ENCODE measurements at regions not wholly inside any gene's neighbourhood (a gene's known extent, or its start where the extent isn't known, plus 50 kb on each side); places are given as distances from the start of the nearest gene placed in this dataset.
"Not testable (repeated sequence)": the region's sequence is repeated elsewhere in the genome, so short reads cannot be mapped to it uniquely, and the experiment has no call there.

- TF ChIP-seq, protein P1, sequence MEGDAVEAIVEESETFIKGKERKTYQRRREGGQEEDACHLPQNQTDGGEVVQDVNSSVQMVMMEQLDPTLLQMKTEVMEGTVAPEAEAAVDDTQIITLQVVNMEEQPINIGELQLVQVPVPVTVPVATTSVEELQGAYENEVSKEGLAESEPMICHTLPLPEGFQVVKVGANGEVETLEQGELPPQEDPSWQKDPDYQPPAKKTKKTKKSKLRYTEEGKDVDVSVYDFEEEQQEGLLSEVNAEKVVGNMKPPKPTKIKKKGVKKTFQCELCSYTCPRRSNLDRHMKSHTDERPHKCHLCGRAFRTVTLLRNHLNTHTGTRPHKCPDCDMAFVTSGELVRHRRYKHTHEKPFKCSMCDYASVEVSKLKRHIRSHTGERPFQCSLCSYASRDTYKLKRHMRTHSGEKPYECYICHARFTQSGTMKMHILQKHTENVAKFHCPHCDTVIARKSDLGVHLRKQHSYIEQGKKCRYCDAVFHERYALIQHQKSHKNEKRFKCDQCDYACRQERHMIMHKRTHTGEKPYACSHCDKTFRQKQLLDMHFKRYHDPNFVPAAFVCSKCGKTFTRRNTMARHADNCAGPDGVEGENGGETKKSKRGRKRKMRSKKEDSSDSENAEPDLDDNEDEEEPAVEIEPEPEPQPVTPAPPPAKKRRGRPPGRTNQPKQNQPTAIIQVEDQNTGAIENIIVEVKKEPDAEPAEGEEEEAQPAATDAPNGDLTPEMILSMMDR (IDR thresholded peaks at IDR 0.05), result no peak
- ATAC-seq (ENCODE audit: low FRiP score) (no peak), DNase-seq (ENCODE audit: low spot score) (no peak)
Measured at GRCh38 chr15:59764775-59765174, 75.7 kb upstream of the BNIP2 start.

GRCh38 chr15:59762558-59762957 lies 73.4 kb upstream of the BNIP2 start:
- TF ChIP-seq, protein P1 (IDR thresholded peaks at IDR 0.05), result no peak
- DNase-seq (ENCODE audit: low spot score) (no peak), ATAC-seq (ENCODE audit: low FRiP score) (no peak)

DNA sequence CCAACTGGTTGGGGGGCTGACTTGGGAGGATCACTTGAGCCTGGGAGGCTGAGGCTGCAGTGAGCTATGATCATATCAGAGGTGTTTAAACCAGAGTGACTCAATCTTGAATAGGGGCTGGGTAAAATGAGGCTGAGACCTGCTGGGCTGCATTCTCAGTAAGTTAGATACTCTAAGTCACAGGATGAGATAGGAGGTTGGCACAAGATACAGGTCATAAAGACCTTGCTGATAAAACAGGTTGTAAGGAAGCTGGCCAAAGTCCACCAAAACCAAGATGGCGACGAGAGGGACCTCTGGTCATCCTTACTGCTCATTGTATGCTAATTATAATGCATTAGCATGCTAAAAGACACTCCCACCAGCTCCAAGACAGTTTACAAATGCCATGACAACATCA lies 71.1 kb upstream of the BNIP2 start:
- ATAC-seq (ENCODE audit: low FRiP score); DNase-seq (ENCODE audit: low spot score): not testable (repeated sequence)

GRCh38 chr15:59751552-59752413 lies 62.7 kb upstream of the BNIP2 start:
- no peak for ATAC-seq (ENCODE audit: low FRiP score)
- DNase-seq (ENCODE audit: low spot score), result no peak
- TF ChIP-seq, protein P1 (IDR thresholded peaks at IDR 0.05), result no peak

- DNase-seq (ENCODE audit: low spot score), result no peak
- TF ChIP-seq, protein P1 (IDR thresholded peaks at IDR 0.05), result no peak
- ATAC-seq (ENCODE audit: low FRiP score), result no peak
Measured at GRCh38 chr15:59746777-59747176, 57.7 kb upstream of the BNIP2 start.

DNA sequence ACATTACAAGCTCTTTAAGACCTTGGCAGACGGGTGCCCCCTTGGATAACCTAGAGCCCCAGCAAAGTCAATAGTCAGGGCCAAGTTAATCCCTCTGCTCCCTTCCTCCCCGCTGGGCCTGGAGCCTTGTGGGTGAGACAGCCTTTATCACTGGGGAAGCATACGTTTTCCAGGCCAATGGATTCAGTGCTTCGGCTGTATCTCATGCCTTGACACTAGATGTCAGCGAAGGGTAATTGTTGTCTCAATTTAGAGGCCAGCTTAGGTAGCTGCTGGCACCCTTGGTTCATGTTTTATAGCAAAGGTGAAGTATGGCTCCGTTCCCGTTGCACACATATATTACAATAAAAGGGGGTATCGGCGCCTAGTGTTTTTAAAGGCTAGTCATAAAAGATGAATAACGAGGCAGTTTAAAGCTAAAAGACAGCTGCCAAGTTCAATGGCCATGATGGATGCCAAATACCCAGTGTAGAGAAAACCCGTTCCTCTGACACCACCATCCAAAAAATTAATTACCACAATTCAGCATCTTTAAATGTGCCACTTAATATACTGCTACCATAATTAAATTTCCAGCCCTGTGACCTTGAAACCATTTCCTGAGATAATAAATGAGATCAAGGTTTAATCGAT lies 52.3 kb upstream of the BNIP2 start:
- ATAC-seq (ENCODE audit: low FRiP score), result no peak
- no peak for DNase-seq (ENCODE audit: low spot score)
- TF ChIP-seq, protein P1 (IDR thresholded peaks at IDR 0.05), result no peak

- TF ChIP-seq, protein P1 (IDR thresholded peaks at IDR 0.05), result no peak
- no peak for DNase-seq (ENCODE audit: low spot score)
- no peak for ATAC-seq (ENCODE audit: low FRiP score)
Measured at GRCh38 chr15:59739557-59740186, 50.6 kb upstream of the BNIP2 start.
